K562 (cell line): ENCODE measurements at regions not wholly inside any gene's neighbourhood (a gene's known extent, or its start where the extent isn't known, plus 50 kb on each side); places are given as distances from the start of the nearest gene placed in this dataset.

Source experiments
- ATAC-seq: fragments of 200-7000 bp; cut with Tn5 transposase; 3 replicates; pipeline ENCODE4 v1.9.1; 2020; ENCODE audit warnings: moderate library complexity
- BruUV-seq: library from RNA; stranded (reverse); fragments of 400-500 nt; replicated peaks from 2 replicates; lab custom pipeline; 2021; lab: Mats Ljungman, UMichigan
- CTCF ChIA-PET: fragments of 300-600 bp; formaldehyde crosslinking; extraction: SDS; loops from one replicate; lab custom pipeline; 2021; ENCODE audit warnings: low intra/inter-chr PET ratio; lab: Yijun Ruan, JAX
- POLR2A ChIA-PET: fragments of 300-600, 350-650 bp; sonication (Branson Sonifier 250); formaldehyde crosslinking; extraction: SDS; loops from one replicate; lab custom pipeline; 2021; ENCODE audit warnings: antibody characterized with exemption, inconsistent platforms; lab: Yijun Ruan, JAX
- DNase-seq, 4 experiments: peaks; one replicate each; pipeline versions ENCODE4 v3.0.0 to v3.0.0-alpha.2; 2011 to 2018; ENCODE audit warnings: low spot score in 3 of 4, mixed read lengths in 3 of 4; ENCODE audit errors: extremely low read depth in 1 of 4
- FAIRE-seq: peaks from 2 replicates; lab custom pipeline; 2011; peaks lifted over from hg19 to GRCh38; lab: Jason Lieb, UNC
- H2AFZ ChIP-seq: 2 replicates; pipeline ENCODE4 v1.6.0; 2011; ENCODE audit warnings: low read depth, low read length, control low read depth, inconsistent platforms
- H3K27ac ChIP-seq: fragments of 200-600 bp; 3 replicates; pipeline ENCODE4 v1.8.0; 2011; ENCODE audit warnings: low read depth, mild to moderate bottlenecking, control low read depth, inconsistent platforms, low read length, moderate library complexity, mixed read lengths; ENCODE audit errors: extremely low read depth
- H3K27me3 ChIP-seq, 2 experiments: fragments of 300-600 bp in 1 of 2; 2 replicates in 1 of 2; 3 replicates in 1 of 2; pipeline versions ENCODE4 v1.6.0 to v1.8.0; 2011; ENCODE audit warnings: inconsistent platforms in 2 of 2, low read length in 2 of 2, mild to moderate bottlenecking in 1 of 2, mixed read lengths in 1 of 2, moderate library complexity in 1 of 2; ENCODE audit not compliant: control insufficient read depth in 2 of 2, insufficient read depth in 2 of 2
- H3K36me3 ChIP-seq: fragments of 300-600 bp; 3 replicates; pipeline ENCODE4 v1.8.0; 2011; ENCODE audit warnings: mild to moderate bottlenecking, low read length, inconsistent platforms; ENCODE audit not compliant: control insufficient read depth, insufficient read depth
- H3K4me1 ChIP-seq, 2 experiments: fragments of 200-600 bp in 1 of 2; replicated peaks in 1 of 2; 2 replicates in 1 of 2; 3 replicates in 1 of 2; pipeline versions ENCODE4 v1.5.1 to v1.8.0; 2011; ENCODE audit warnings: inconsistent platforms in 2 of 2, low read length in 2 of 2, mild to moderate bottlenecking in 1 of 2, mixed read lengths in 1 of 2, moderate library complexity in 1 of 2; ENCODE audit not compliant: control insufficient read depth in 2 of 2, insufficient read depth in 2 of 2
- H3K4me2 ChIP-seq: 2 replicates; pipeline ENCODE4 v1.6.1; 2011; ENCODE audit warnings: low read length, control low read depth, inconsistent platforms, mixed read lengths; ENCODE audit not compliant: insufficient read depth
- H3K4me3 ChIP-seq: fragments of 200-600 bp; sonication (generic), shearing (Covaris generic); 2 replicates; pipeline ENCODE4 v1.5.1; 2016; ENCODE audit warnings: control low read depth, inconsistent platforms
- H3K79me2 ChIP-seq: fragments of 200-600 bp; 3 replicates; pipeline ENCODE4 v1.8.0; 2011; ENCODE audit warnings: low read length, inconsistent platforms; ENCODE audit not compliant: control insufficient read depth, insufficient read depth
- H3K9ac ChIP-seq, 2 experiments: 2 replicates each; pipeline versions ENCODE4 v1.6.0 to v1.6.1; 2011; ENCODE audit warnings: low read depth in 2 of 2, low read length in 2 of 2, control low read depth in 1 of 2, inconsistent platforms in 1 of 2, mild to moderate bottlenecking in 1 of 2, mixed read lengths in 1 of 2; ENCODE audit not compliant: insufficient read depth in 1 of 2
- H3K9me1 ChIP-seq: one replicate; pipeline ENCODE4 v1.6.0; 2011; ENCODE audit warnings: inconsistent platforms, mild to moderate bottlenecking, low read length, moderate library complexity; ENCODE audit not compliant: control insufficient read depth, insufficient read depth
- H3K9me3 ChIP-seq: replicated peaks from 2 replicates; pipeline ENCODE4 v1.5.1; 2011; ENCODE audit warnings: low read depth, low read length, inconsistent platforms; ENCODE audit not compliant: control insufficient read depth, insufficient read depth
- H4K20me1 ChIP-seq: replicated peaks from 2 replicates; pipeline ENCODE4 v1.6.1; 2011; ENCODE audit warnings: low read length, inconsistent platforms, mixed read lengths; ENCODE audit not compliant: control insufficient read depth, insufficient read depth
- CBFA2T2 ChIP-seq: fragments of 450-650 bp; conservative IDR thresholded peaks from 2 replicates; pipeline ENCODE4 v1.6.1; 2017; ENCODE audit warnings: mild to moderate bottlenecking
- FIP1L1 ChIP-seq: fragments of 200-400 bp; formaldehyde crosslinking; IDR thresholded peaks from 2 replicates; pipeline ENCODE4 v1.6.1; 2018; ENCODE audit warnings: mild to moderate bottlenecking, low read depth, low read length; ENCODE audit not compliant: poor library complexity, severe bottlenecking
- GABPB2 ChIP-seq: fragments of 250-450 bp; sonication (Bioruptor Pico); conservative IDR thresholded peaks from 2 replicates; pipeline ENCODE4 v1.5.1; 2021; ENCODE audit warnings: mild to moderate bottlenecking
- HCFC1 ChIP-seq: IDR thresholded peaks from 2 replicates; pipeline ENCODE4 v1.6.1; 2012; ENCODE audit warnings: low read depth, low read length, improper control_type of control experiment
- HSF4 ChIP-seq: fragments of 250-450 bp; sonication (Bioruptor Pico); IDR thresholded peaks from 2 replicates; pipeline ENCODE4 v2.1.2; 2022; ENCODE audit warnings: mild to moderate bottlenecking, moderate library complexity, borderline replicate concordance
- MAFG ChIP-seq: fragments of 450-650 bp; conservative IDR thresholded peaks from 2 replicates; pipeline ENCODE4 v1.6.1; 2016; ENCODE audit warnings: missing genetic modification characterization, missing compliant biosample characterization
- POLR2A ChIP-seq: fragments of 450-650 bp; conservative IDR thresholded peaks from 2 replicates; pipeline ENCODE4 v1.6.1; 2016
- TAF15 ChIP-seq: fragments of 200-400 bp; formaldehyde crosslinking; IDR thresholded peaks from 2 replicates; pipeline ENCODE4 v1.6.1; 2017; ENCODE audit warnings: mild to moderate bottlenecking, low read depth, low read length, moderate library complexity
- ZBTB43 ChIP-seq: sonication (generic); formaldehyde crosslinking; IDR thresholded peaks from 2 replicates; pipeline ENCODE4 v1.8.0; 2023; ENCODE audit warnings: mild to moderate bottlenecking, missing genetic modification reagents
- ZNF277 ChIP-seq: fragments of 250-450 bp; sonication (Bioruptor Pico); IDR thresholded peaks from 2 replicates; pipeline ENCODE4 v1.8.0; 2022; ENCODE audit warnings: inconsistent platforms, mild to moderate bottlenecking, moderate library complexity, borderline replicate concordance
- WGBS: fragments of 100-300 bp; shearing (Covaris generic); methylation state at CpG from one replicate; pipeline ENCODE4 v1.1.6; 2016; ENCODE audit warnings: low coverage, mixed read lengths; ENCODE audit not compliant: insufficient coverage; ENCODE audit errors: missing lambda C conversion rate; 5-methylcytosine and 5-hydroxymethylcytosine counted together
- in situ Hi-C: fragments of 300-500 bp; cut with MboI; formaldehyde crosslinking; loops from 4 replicates; pipeline ENCODE4 v1.15.0; 2018; ENCODE audit warnings: inconsistent platforms, mixed read lengths
- intact Hi-C: fragments of 100-400 bp; cut with micrococcal nuclease; formaldehyde crosslinking; loops from 2 replicates; pipeline ENCODE4 v1.14.2; 2022
- TF ChIP-seq, protein P1 (sequence below): sonication (generic); formaldehyde crosslinking; IDR thresholded peaks from 2 replicates; pipeline ENCODE4 v1.8.0; 2022; ENCODE audit warnings: mild to moderate bottlenecking, missing genetic modification reagents
- TF ChIP-seq, protein P2 (sequence below): sonication (generic); formaldehyde crosslinking; IDR thresholded peaks from 2 replicates; pipeline ENCODE4 v1.8.0; 2022; ENCODE audit warnings: mild to moderate bottlenecking, missing genetic modification reagents, borderline replicate concordance

GRCh38 chr1:233744779-233745513, 131.0 kb downstream of the KCNK1 start:
- ATAC-seq = no peak
- intact Hi-C loops = no loop called here
- no peak overlapping the region for H3K4me3 ChIP-seq
- in situ Hi-C loops = no loop called here
- no peaks in the 10 kb centered on the region for H3K79me2 ChIP-seq
- ChIA-PET CTCF (no interaction called here), POLR2A (no interaction called here)
- H3K27me3 ChIP-seq = no peaks in the 10 kb centered on the region
- no peak overlapping the region for H2AFZ ChIP-seq
- H4K20me1 ChIP-seq = no peaks in the 10 kb centered on the region
- no peak for TF ChIP-seq HSF4 (CRISPR knock-in tag)
- no peak for TF ChIP-seq HCFC1
- TF ChIP-seq, protein P1, sequence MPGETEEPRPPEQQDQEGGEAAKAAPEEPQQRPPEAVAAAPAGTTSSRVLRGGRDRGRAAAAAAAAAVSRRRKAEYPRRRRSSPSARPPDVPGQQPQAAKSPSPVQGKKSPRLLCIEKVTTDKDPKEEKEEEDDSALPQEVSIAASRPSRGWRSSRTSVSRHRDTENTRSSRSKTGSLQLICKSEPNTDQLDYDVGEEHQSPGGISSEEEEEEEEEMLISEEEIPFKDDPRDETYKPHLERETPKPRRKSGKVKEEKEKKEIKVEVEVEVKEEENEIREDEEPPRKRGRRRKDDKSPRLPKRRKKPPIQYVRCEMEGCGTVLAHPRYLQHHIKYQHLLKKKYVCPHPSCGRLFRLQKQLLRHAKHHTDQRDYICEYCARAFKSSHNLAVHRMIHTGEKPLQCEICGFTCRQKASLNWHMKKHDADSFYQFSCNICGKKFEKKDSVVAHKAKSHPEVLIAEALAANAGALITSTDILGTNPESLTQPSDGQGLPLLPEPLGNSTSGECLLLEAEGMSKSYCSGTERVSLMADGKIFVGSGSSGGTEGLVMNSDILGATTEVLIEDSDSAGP = no peak
- TF ChIP-seq CBFA2T2 = no peak
- TF ChIP-seq, protein P2, sequence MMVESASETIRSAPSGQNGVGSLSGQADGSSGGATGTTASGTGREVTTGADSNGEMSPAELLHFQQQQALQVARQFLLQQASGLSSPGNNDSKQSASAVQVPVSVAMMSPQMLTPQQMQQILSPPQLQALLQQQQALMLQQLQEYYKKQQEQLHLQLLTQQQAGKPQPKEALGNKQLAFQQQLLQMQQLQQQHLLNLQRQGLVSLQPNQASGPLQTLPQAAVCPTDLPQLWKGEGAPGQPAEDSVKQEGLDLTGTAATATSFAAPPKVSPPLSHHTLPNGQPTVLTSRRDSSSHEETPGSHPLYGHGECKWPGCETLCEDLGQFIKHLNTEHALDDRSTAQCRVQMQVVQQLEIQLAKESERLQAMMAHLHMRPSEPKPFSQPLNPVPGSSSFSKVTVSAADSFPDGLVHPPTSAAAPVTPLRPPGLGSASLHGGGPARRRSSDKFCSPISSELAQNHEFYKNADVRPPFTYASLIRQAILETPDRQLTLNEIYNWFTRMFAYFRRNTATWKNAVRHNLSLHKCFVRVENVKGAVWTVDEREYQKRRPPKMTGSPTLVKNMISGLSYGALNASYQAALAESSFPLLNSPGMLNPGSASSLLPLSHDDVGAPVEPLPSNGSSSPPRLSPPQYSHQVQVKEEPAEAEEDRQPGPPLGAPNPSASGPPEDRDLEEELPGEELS = no peak
- TF ChIP-seq TAF15 = no peak
- no peak for TF ChIP-seq FIP1L1
- no peak for TF ChIP-seq ZNF277 (CRISPR knock-in tag)
- TF ChIP-seq POLR2A = no peak
- TF ChIP-seq ZBTB43 (CRISPR knock-in tag) = no peak
- no peak for TF ChIP-seq GABPB2 (CRISPR knock-in tag)
- no peak for TF ChIP-seq MAFG
- TF ChIP-seq, all 486 proteins: peak for 0
- WGBS = 4% methylated on average over 3 of the region's 3 CpGs
- FAIRE-seq (no peak), DNase-seq (no peak)
- H3K4me2 ChIP-seq = no peak overlapping the region
- H3K27ac ChIP-seq = no peak overlapping the region
- no peak overlapping the region for H3K9ac ChIP-seq
- no peaks in the 10 kb centered on the region for H3K36me3 ChIP-seq
- no peaks in the 10 kb centered on the region for H3K4me1 ChIP-seq
- no peaks in the 10 kb centered on the region for H3K9me3 ChIP-seq
- no TSS peak for BruUV-seq
- H3K9me1 ChIP-seq = no peaks in the 10 kb centered on the region
